IMR-90 (cell line): ENCODE measurements at regions not wholly inside any gene's neighbourhood (a gene's known extent, or its start where the extent isn't known, plus 50 kb on each side); places are given as distances from the start of the nearest gene placed in this dataset.
A peak's percentile ranks its signal among the peaks of the same experiment; 100 is the strongest.

Source experiments
- ATAC-seq: fragments of 200-7000 bp; cut with Tn5 transposase; 2 replicates; pipeline ENCODE4 v1.9.1; 2020; ENCODE audit warnings: low read depth, mild to moderate bottlenecking, moderate library complexity
- BruUV-seq: library from RNA; stranded (reverse); fragments of 400-500 nt; replicated peaks from 2 replicates; lab custom pipeline; 2021; lab: Mats Ljungman, UMichigan
- CTCF ChIA-PET: fragments of 300-600 bp; formaldehyde crosslinking; extraction: SDS; loops from one replicate; lab custom pipeline; 2021; ENCODE audit warnings: antibody characterized with exemption; lab: Yijun Ruan, JAX
- POLR2A ChIA-PET: fragments of 300-600 bp; sonication (Branson Sonifier 250); formaldehyde crosslinking; loops from one replicate; lab custom pipeline; 2022; ENCODE audit warnings: antibody characterized with exemption; ENCODE audit not compliant: unreplicated experiment; lab: Charles Lee
- DNase-seq: peaks from one replicate; pipeline ENCODE4 v3.0.0; 2013
- H2AFZ ChIP-seq: replicated peaks from 2 replicates; pipeline ENCODE3; 2013; ENCODE audit warnings: low read length, mild to moderate bottlenecking; ENCODE audit not compliant: poor library complexity
- H2AK5ac ChIP-seq: 2 replicates; pipeline ENCODE4 v1.6.1; 2013; ENCODE audit warnings: low read depth, low read length, inconsistent platforms
- H2AK9ac ChIP-seq: replicated peaks from 2 replicates; pipeline ENCODE3; 2013; ENCODE audit warnings: mild to moderate bottlenecking, low read depth, low read length, moderate library complexity; ENCODE audit not compliant: poor library complexity
- H2BK120ac ChIP-seq: 2 replicates; pipeline ENCODE4 v1.6.1; 2013; ENCODE audit warnings: low read depth, low read length, inconsistent platforms
- H2BK15ac ChIP-seq: 3 replicates; pipeline ENCODE4 v1.6.1; 2013; ENCODE audit warnings: low read depth, low read length, inconsistent platforms
- H2BK20ac ChIP-seq: 2 replicates; pipeline ENCODE4 v1.6.1; 2013; ENCODE audit warnings: low read depth, mild to moderate bottlenecking, inconsistent platforms, low read length, moderate library complexity
- H2BK5ac ChIP-seq: 2 replicates; pipeline ENCODE4 v1.6.1; 2013; ENCODE audit warnings: mild to moderate bottlenecking, low read depth, low read length, inconsistent platforms; ENCODE audit not compliant: poor library complexity, severe bottlenecking
- H3K14ac ChIP-seq: replicated peaks from 2 replicates; pipeline ENCODE4 v1.6.1; 2013; ENCODE audit warnings: low read depth, low read length, inconsistent platforms
- H3K18ac ChIP-seq: 2 replicates; pipeline ENCODE4 v1.6.1; 2013; ENCODE audit warnings: low read depth, low read length, control low read depth
- H3K23ac ChIP-seq: 2 replicates; pipeline ENCODE4 v1.6.1; 2013; ENCODE audit warnings: low read depth, low read length, inconsistent platforms
- H3K27ac ChIP-seq: 2 replicates; pipeline ENCODE4 v1.5.1; 2013; ENCODE audit warnings: mild to moderate bottlenecking, control low read depth, low read length; ENCODE audit not compliant: insufficient read depth
- H3K27me3 ChIP-seq: 2 replicates; pipeline ENCODE4 v1.6.1; 2013; ENCODE audit warnings: low read length; ENCODE audit not compliant: control insufficient read depth, insufficient read depth
- H3K36me3 ChIP-seq: 2 replicates; pipeline ENCODE4 v1.6.1; 2013; ENCODE audit warnings: low read length, mixed read lengths; ENCODE audit not compliant: control insufficient read depth, insufficient read depth
- H3K4ac ChIP-seq: 2 replicates; pipeline ENCODE4 v1.6.1; 2013; ENCODE audit warnings: low read depth, low read length, inconsistent platforms
- H3K4me1 ChIP-seq: 2 replicates; pipeline ENCODE4 v1.6.1; 2013; ENCODE audit warnings: low read length, mixed read lengths; ENCODE audit not compliant: control insufficient read depth, insufficient read depth
- H3K4me2 ChIP-seq: 2 replicates; pipeline ENCODE4 v1.6.1; 2013; ENCODE audit warnings: low read depth, mild to moderate bottlenecking, control low read depth, low read length, moderate library complexity
- H3K4me3 ChIP-seq: 2 replicates; pipeline ENCODE4 v1.5.1; 2013; ENCODE audit warnings: low read depth, mild to moderate bottlenecking, control low read depth, low read length, moderate library complexity; ENCODE audit not compliant: insufficient read depth
- H3K56ac ChIP-seq: 2 replicates; pipeline ENCODE4 v1.6.1; 2013; ENCODE audit warnings: low read length, inconsistent platforms; ENCODE audit not compliant: insufficient read depth; ENCODE audit errors: extremely low read depth
- H3K79me1 ChIP-seq, 2 experiments: 2 replicates each; pipeline ENCODE4 v1.6.1; 2013; ENCODE audit warnings: low read length in 2 of 2, inconsistent platforms in 1 of 2, low read depth in 1 of 2
- H3K9ac ChIP-seq: 2 replicates; pipeline ENCODE4 v1.6.1; 2013; ENCODE audit warnings: low read depth, low read length, control low read depth
- H3K9me1 ChIP-seq: 2 replicates; pipeline ENCODE4 v1.6.1; 2013; ENCODE audit warnings: low read length, inconsistent platforms; ENCODE audit not compliant: insufficient read depth
- H3K9me3 ChIP-seq: 2 replicates; pipeline ENCODE4 v1.6.1; 2013; ENCODE audit warnings: low read length; ENCODE audit not compliant: control insufficient read depth, insufficient read depth
- H4K20me1 ChIP-seq: 2 replicates; pipeline ENCODE4 v1.6.1; 2013; ENCODE audit warnings: low read length, inconsistent platforms; ENCODE audit not compliant: insufficient read depth
- H4K5ac ChIP-seq: 2 replicates; pipeline ENCODE4 v1.6.1; 2013; ENCODE audit warnings: mild to moderate bottlenecking, low read depth, low read length, control low read depth
- H4K8ac ChIP-seq, 2 experiments: 2 replicates each; pipeline ENCODE4 v1.6.1; 2013; ENCODE audit warnings: low read depth in 2 of 2, low read length in 2 of 2, control low read depth in 1 of 2, inconsistent platforms in 1 of 2
- H4K91ac ChIP-seq: 2 replicates; pipeline ENCODE4 v1.6.1; 2013; ENCODE audit warnings: low read depth, low read length, inconsistent platforms; ENCODE audit not compliant: insufficient read depth
- CEBPB ChIP-seq: IDR thresholded peaks from 2 replicates; pipeline ENCODE4 v1.6.1; 2012; ENCODE audit warnings: low read depth, low read length, improper control_type of control experiment
- MAFK ChIP-seq: IDR thresholded peaks from 2 replicates; pipeline ENCODE4 v1.6.1; 2012; ENCODE audit warnings: low read depth, low read length, improper control_type of control experiment
- MAZ ChIP-seq: IDR thresholded peaks from 2 replicates; pipeline ENCODE4 v1.6.1; 2012; ENCODE audit warnings: low read depth, mild to moderate bottlenecking, low read length, improper control_type of control experiment, moderate library complexity, borderline replicate concordance
- NFE2L2 ChIP-seq: fragments of 150-350 bp; IDR thresholded peaks from 2 replicates; pipeline ENCODE4 v1.6.1; 2016; ENCODE audit warnings: low read depth, mild to moderate bottlenecking, low read length
- POLR2A ChIP-seq: IDR thresholded peaks from 2 replicates; pipeline ENCODE4 v1.6.1; 2012; ENCODE audit warnings: mild to moderate bottlenecking, low read depth, low read length
- WGBS, 2 experiments: methylation state at CpG; one replicate each; pipeline versions ENCODE4 v1.1.5 to v1.1.7; 2013; ENCODE audit warnings: missing lambda C conversion rate in 2 of 2; ENCODE audit not compliant: insufficient read length in 1 of 2; ENCODE audit errors: extremely low coverage in 2 of 2; 5-methylcytosine and 5-hydroxymethylcytosine counted together
- dilution Hi-C: fragments of 300-500 bp; cut with HindIII; formaldehyde crosslinking; loops from one replicate; pipeline ENCODE4 v1.14.3; 2018; ENCODE audit warnings: low sequenced_read_pairs; ENCODE audit not compliant: unreplicated experiment
- in situ Hi-C: fragments of 300-500 bp; cut with MboI; formaldehyde crosslinking; loops from 3 replicates; pipeline ENCODE4 v1.14.3; 2019; ENCODE audit warnings: low sequenced_read_pairs, inconsistent platforms, mixed read lengths
- intact Hi-C: fragments of 100-400 bp; cut with micrococcal nuclease; formaldehyde crosslinking; loops from 2 replicates; pipeline ENCODE4 v1.10.0; 2022
- TF ChIP-seq, protein P1 (sequence below): conservative IDR thresholded peaks from 2 replicates; pipeline ENCODE4 v1.5.1; 2012; ENCODE audit warnings: mild to moderate bottlenecking, low read depth, low read length, improper control_type of control experiment

DNA sequence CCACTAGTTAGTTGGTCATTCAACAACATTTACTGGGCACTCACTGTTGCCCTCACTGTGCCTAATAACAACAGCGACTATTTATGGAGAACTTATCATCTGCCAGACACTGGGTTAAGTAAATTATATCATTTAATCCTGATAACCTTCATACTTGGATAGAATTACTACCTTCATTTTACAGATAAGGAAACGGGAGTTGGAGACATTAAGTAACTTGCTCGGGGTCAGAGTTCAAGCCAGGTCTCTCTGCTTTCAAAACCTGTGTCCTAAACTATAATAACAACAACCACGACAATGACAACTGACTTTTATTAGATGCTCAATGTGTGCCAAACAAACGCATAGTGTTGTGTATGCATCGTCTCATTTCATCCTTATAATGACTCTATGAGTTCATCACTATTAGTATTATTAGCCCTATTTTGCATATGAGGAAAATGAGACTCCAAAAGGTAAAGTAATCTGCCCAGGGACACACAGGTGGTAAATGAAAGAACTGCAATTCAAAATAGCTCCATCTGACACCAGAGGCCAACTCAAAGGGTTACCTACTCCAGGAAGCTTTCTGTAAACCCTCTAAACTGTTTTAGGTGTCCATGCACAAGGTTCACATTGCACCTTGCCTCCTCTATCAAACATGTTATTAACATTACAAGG lies 98.4 kb upstream of the ACSL4 start:
- Histone ChIP-seq H2BK15ac (peak overlapping the region; percentile 34), H4K91ac (no peak overlapping the region), H3K27me3 (peaks cover 2% of the 10 kb centered on the region; the same call in 1 of the 2 replicates), H4K8ac (peak overlapping the region in 1 of 2 experiments; percentile 45; a peak in 1 of 4 replicates), H3K4me2 (no peak overlapping the region), H3K4ac (no peak overlapping the region; the same call in 1 of the 2 replicates), H2BK5ac (no peak overlapping the region), H4K5ac (no peak overlapping the region), H3K27ac (peak overlapping the region; percentile 33; the same call in 1 of the 2 replicates), H4K20me1 (peaks cover 4% of the 10 kb centered on the region; the same call in 1 of the 2 replicates), H3K4me1 (peaks cover 13% of the 10 kb centered on the region), H3K18ac (peak overlapping the region; percentile 71), H2BK20ac (peak overlapping the region; percentile 82; the same call in 1 of the 2 replicates), H3K14ac (no peak overlapping the region), H3K9ac (no peak overlapping the region), H2BK120ac (peak overlapping the region; percentile 46; the same call in 1 of the 2 replicates), H3K23ac (no peak overlapping the region), H2AK9ac (no peak overlapping the region), H3K56ac (no peak overlapping the region), H2AFZ (no peak overlapping the region), H3K36me3 (no peaks in the 10 kb centered on the region), H3K4me3 (no peak overlapping the region), H3K79me1 (no peaks in the 10 kb centered on the region), H2AK5ac (no peak overlapping the region), H3K9me1 (peaks cover 13% of the 10 kb centered on the region), H3K9me3 (no peaks in the 10 kb centered on the region)
- no TSS peak for BruUV-seq
- DNase-seq = no peak
- in situ Hi-C loops = no loop called here
- intact Hi-C loops = no loop called here
- WGBS, 2 experiments = no CpG with 5 or more reads among the region's 6 CpGs
- POLR2A ChIA-PET = interaction anchor here (1.3 kb wide), 1 partner anchor 98 kb away, joined by 4 read pairs; the partner anchor contains the start of gene ACSL4
- ATAC-seq = no peak
- TF ChIP-seq POLR2A (no peak), CEBPB (no peak), MAFK (no peak), NFE2L2 (no peak), MAZ (no peak)
- TF ChIP-seq, protein P1, sequence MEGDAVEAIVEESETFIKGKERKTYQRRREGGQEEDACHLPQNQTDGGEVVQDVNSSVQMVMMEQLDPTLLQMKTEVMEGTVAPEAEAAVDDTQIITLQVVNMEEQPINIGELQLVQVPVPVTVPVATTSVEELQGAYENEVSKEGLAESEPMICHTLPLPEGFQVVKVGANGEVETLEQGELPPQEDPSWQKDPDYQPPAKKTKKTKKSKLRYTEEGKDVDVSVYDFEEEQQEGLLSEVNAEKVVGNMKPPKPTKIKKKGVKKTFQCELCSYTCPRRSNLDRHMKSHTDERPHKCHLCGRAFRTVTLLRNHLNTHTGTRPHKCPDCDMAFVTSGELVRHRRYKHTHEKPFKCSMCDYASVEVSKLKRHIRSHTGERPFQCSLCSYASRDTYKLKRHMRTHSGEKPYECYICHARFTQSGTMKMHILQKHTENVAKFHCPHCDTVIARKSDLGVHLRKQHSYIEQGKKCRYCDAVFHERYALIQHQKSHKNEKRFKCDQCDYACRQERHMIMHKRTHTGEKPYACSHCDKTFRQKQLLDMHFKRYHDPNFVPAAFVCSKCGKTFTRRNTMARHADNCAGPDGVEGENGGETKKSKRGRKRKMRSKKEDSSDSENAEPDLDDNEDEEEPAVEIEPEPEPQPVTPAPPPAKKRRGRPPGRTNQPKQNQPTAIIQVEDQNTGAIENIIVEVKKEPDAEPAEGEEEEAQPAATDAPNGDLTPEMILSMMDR = no peak
- CTCF ChIA-PET = interaction anchor here (1.2 kb wide), 1 partner anchor 118 kb away, joined by 3 read pairs; no protein-coding TSS in a partner anchor
- dilution Hi-C loops = no loop called here
